ENCODE measurements at regions not wholly inside any gene's neighbourhood (a gene's known extent, or its start where the extent isn't known, plus 50 kb on each side); places are given as distances from the start of the nearest gene placed in this dataset.

DNA sequence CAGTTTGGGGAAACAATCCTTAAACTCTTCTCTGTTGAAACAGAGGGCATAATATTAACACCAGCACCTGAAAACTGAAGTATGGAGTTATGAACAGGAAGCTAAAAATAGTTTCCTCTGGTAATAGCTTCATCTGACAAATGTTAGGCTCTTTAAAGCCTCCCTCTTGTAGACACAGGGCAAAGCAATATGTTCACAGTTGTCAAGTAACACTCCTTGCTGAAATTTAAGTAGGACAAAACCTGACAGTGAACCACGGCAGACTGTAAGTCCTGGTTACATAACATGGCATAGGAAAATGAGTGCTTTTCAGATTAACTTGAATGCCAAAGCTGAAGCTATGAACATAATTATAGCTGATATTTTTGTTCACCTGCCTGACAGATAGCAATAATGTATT lies 172.9 kb downstream of the CMPK2 start (continued):
- TF ChIP-seq, protein P1, sequence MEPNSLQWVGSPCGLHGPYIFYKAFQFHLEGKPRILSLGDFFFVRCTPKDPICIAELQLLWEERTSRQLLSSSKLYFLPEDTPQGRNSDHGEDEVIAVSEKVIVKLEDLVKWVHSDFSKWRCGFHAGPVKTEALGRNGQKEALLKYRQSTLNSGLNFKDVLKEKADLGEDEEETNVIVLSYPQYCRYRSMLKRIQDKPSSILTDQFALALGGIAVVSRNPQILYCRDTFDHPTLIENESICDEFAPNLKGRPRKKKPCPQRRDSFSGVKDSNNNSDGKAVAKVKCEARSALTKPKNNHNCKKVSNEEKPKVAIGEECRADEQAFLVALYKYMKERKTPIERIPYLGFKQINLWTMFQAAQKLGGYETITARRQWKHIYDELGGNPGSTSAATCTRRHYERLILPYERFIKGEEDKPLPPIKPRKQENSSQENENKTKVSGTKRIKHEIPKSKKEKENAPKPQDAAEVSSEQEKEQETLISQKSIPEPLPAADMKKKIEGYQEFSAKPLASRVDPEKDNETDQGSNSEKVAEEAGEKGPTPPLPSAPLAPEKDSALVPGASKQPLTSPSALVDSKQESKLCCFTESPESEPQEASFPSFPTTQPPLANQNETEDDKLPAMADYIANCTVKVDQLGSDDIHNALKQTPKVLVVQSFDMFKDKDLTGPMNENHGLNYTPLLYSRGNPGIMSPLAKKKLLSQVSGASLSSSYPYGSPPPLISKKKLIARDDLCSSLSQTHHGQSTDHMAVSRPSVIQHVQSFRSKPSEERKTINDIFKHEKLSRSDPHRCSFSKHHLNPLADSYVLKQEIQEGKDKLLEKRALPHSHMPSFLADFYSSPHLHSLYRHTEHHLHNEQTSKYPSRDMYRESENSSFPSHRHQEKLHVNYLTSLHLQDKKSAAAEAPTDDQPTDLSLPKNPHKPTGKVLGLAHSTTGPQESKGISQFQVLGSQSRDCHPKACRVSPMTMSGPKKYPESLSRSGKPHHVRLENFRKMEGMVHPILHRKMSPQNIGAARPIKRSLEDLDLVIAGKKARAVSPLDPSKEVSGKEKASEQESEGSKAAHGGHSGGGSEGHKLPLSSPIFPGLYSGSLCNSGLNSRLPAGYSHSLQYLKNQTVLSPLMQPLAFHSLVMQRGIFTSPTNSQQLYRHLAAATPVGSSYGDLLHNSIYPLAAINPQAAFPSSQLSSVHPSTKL (CRISPR knock-in tag; IDR thresholded peaks at IDR 0.05): no peak

DNA sequence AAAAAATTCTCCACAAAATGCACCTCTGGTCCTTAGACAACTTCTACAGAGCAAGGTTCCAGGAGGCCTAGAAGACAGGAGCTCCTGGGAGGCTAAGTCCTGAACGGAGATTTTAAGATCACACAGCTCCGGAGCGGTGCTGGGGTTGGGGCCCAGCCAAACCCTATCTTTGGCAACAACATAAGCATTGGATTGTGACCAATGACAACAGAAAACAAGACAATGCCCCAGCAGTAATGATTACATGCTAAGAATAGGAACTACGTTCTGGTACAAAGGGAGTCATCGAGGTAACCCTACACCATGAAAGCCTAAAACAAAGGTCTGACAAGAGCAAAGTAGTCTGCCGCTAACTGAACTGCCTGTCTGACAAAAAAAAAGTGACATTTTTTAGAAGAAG lies 171.2 kb downstream of the CMPK2 start:
- H3K4me3 ChIP-seq (replicated peaks in 1 of 3; ENCODE audit: insufficient read depth in 1 of 3, low read depth in 2 of 3, low read length in 3 of 3): no peak overlapping the region
- CTCF ChIA-PET (ENCODE audit: low intra/inter-chr PET ratio, low total read pairs): no interaction called here
- H3K9me3 ChIP-seq (ENCODE audit: low read length): no peaks in the 10 kb centered on the region
- FAIRE-seq (no peak), ATAC-seq (no peak), DNase-seq (ENCODE audit: low spot score) (no peak)
- in situ Hi-C loops (cut with HindIII; ENCODE audit: extremely low pct_ligation_motif_present, low pct_unique_long_range_greater_than_20kb): no loop called here
- no peaks in the 10 kb centered on the region for H3K4me1 ChIP-seq (ENCODE audit: insufficient read depth, low read length)
- H3K27me3 ChIP-seq (ENCODE audit: control insufficient read depth in 1 of 2, insufficient read depth in 2 of 2, low read length in 2 of 2): no peaks in the 10 kb centered on the region
- H3K27ac ChIP-seq (ENCODE audit: extremely low read length, insufficient read depth, low read length): no peak overlapping the region
- WGBS (ENCODE audit: low lambda C conversion rate): 7% methylated on average over 6 of the region's 6 CpGs
- no peaks in the 10 kb centered on the region for H3K36me3 ChIP-seq (replicated peaks in 1 of 2; ENCODE audit: control insufficient read depth in 1 of 2, insufficient read depth in 2 of 2, low read length in 2 of 2)
- POLR2A ChIA-PET: no interaction called here
- H4K20me1 ChIP-seq (ENCODE audit: insufficient read depth, low read length): no peaks in the 10 kb centered on the region
- intact Hi-C loops (cut with micrococcal nuclease; ENCODE audit: unreplicated experiment): no loop called here
- H3K9ac ChIP-seq (ENCODE audit: insufficient read depth, low read depth, low read length): no peak overlapping the region
- H3K79me2 ChIP-seq (ENCODE audit: insufficient read depth, low read length): no peaks in the 10 kb centered on the region
- no peak overlapping the region for H3K4me2 ChIP-seq (ENCODE audit: low read depth, low read length)
- no peak overlapping the region for H2AFZ ChIP-seq (ENCODE audit: low read length)
- BruUV-seq (replicated peaks): no TSS peak
- TF ChIP-seq ZFX (CRISPR knock-in tag; IDR thresholded peaks at IDR 0.05; ENCODE audit: low read depth) (no peak), SOX13 (IDR thresholded peaks at IDR 0.05) (no peak), SOX13 (CRISPR knock-in tag; conservative IDR thresholded peaks at IDR 0.05 in 1 of 2, IDR thresholded peaks at IDR 0.05 in 1 of 2) (no peak), WIZ (CRISPR knock-in tag; IDR thresholded peaks at IDR 0.05) (no peak), SNAI1 (CRISPR knock-in tag; IDR thresholded peaks at IDR 0.05; ENCODE audit: borderline replicate concordance) (no peak), ZNF251 (CRISPR knock-in tag; IDR thresholded peaks at IDR 0.05) (no peak), ZNF589 (CRISPR knock-in tag; conservative IDR thresholded peaks at IDR 0.05) (no peak)
- TF ChIP-seq, protein P2, sequence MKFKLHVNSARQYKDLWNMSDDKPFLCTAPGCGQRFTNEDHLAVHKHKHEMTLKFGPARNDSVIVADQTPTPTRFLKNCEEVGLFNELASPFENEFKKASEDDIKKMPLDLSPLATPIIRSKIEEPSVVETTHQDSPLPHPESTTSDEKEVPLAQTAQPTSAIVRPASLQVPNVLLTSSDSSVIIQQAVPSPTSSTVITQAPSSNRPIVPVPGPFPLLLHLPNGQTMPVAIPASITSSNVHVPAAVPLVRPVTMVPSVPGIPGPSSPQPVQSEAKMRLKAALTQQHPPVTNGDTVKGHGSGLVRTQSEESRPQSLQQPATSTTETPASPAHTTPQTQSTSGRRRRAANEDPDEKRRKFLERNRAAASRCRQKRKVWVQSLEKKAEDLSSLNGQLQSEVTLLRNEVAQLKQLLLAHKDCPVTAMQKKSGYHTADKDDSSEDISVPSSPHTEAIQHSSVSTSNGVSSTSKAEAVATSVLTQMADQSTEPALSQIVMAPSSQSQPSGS (CRISPR knock-in tag; IDR thresholded peaks at IDR 0.05): no peak
- TF ChIP-seq, protein P3, sequence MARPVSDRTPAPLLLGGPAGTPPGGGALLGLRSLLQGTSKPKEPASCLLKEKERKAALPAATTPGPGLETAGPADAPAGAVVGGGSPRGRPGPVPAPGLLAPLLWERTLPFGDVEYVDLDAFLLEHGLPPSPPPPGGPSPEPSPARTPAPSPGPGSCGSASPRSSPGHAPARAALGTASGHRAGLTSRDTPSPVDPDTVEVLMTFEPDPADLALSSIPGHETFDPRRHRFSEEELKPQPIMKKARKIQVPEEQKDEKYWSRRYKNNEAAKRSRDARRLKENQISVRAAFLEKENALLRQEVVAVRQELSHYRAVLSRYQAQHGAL (CRISPR knock-in tag; IDR thresholded peaks at IDR 0.05; ENCODE audit: not compliant biosample characterization): no peak

Data from HepG2 (cell line).